Astrocyte of the cerebellum (primary cell): ENCODE measurements at regions not wholly inside any gene's neighbourhood (a gene's known extent, or its start where the extent isn't known, plus 50 kb on each side); places are given as distances from the start of the nearest gene placed in this dataset.

ENCODE experiments used
- DNase-seq: peaks from one replicate; pipeline ENCODE4 v3.0.0-alpha.2; 2011; ENCODE audit warnings: low read depth
- H3K4me3 ChIP-seq: 2 replicates; pipeline ENCODE4 v1.5.1; 2011; ENCODE audit warnings: mild to moderate bottlenecking, low read depth, low read length, moderate library complexity
- CTCF ChIP-seq: IDR thresholded peaks from 2 replicates; pipeline ENCODE4 v1.5.1; 2012; ENCODE audit warnings: low read length, low read depth, moderate library complexity, mild to moderate bottlenecking; ENCODE audit errors: missing control alignments
- in situ Hi-C: cut with HindIII; loops from 2 replicates; pipeline ENCODE4 v1.10.0; 2017; ENCODE audit warnings: low sequenced_read_pairs

GRCh38 chr10:4434516-4435071 lies 391.4 kb upstream of the AKR1E2 start:
- TF ChIP-seq CTCF = no peak
- H3K4me3 ChIP-seq = no peak overlapping the region
- DNase-seq = no peak
- in situ Hi-C loops = no loop called here

GRCh38 chr10:4434105-4434504 lies 391.9 kb upstream of the AKR1E2 start:
- in situ Hi-C loops = no loop called here
- DNase-seq = no peak
- no peak for TF ChIP-seq CTCF
- H3K4me3 ChIP-seq = no peak overlapping the region

- no peak for TF ChIP-seq CTCF
- H3K4me3 ChIP-seq = no peak overlapping the region
- peak; percentile 88 for DNase-seq
- in situ Hi-C loops = no loop called here
Measured at GRCh38 chr10:4431114-4431863, 394.7 kb upstream of the AKR1E2 start.

- in situ Hi-C loops = no loop called here
- no peak overlapping the region for H3K4me3 ChIP-seq
- no peak for TF ChIP-seq CTCF
- DNase-seq = no peak
Measured at GRCh38 chr10:4429571-4429970, 396.4 kb upstream of the AKR1E2 start.

- DNase-seq = no peak
- H3K4me3 ChIP-seq = no peak overlapping the region
- no peak for TF ChIP-seq CTCF
- in situ Hi-C loops = no loop called here
Measured at GRCh38 chr10:4427532-4427931, 398.5 kb upstream of the AKR1E2 start.

GRCh38 chr10:4426866-4427265 lies 399.1 kb upstream of the AKR1E2 start:
- DNase-seq = no peak
- TF ChIP-seq CTCF = no peak
- in situ Hi-C loops = no loop called here
- H3K4me3 ChIP-seq = no peak overlapping the region
